Spleen (tissue), 11 donors: ENCODE measurements at regions not wholly inside any gene's neighbourhood (a gene's known extent, or its start where the extent isn't known, plus 50 kb on each side); places are given as distances from the start of the nearest gene placed in this dataset.

Source experiments
- DNase-seq: peaks from one replicate; pipeline ENCODE4 v3.0.0-alpha.2; 2020
- H3K27ac ChIP-seq, 8 donors: fragments of 200-600 bp; sonication (generic) in 7 of 8; 1 replicate in 4 of 8; 2 replicates in 4 of 8; pipeline versions ENCODE4 v1.5.0 to v1.8.0; 2016 to 2021; ENCODE audit warnings: inconsistent platforms in 4 of 8, mild to moderate bottlenecking in 4 of 8, moderate library complexity in 1 of 8
- H3K27me3 ChIP-seq, 7 donors: fragments of 200-600 bp; sonication (generic) in 6 of 7; replicated peaks in 1 of 7; 1 replicate in 4 of 7; 2 replicates in 3 of 7; pipeline versions ENCODE4 v1.5.0 to v1.8.0; 2016 to 2021; ENCODE audit warnings: inconsistent platforms in 3 of 7, mild to moderate bottlenecking in 1 of 7
- H3K36me3 ChIP-seq, 6 donors: fragments of 200-600 bp; sonication (generic) in 5 of 6; 1 replicate in 4 of 6; 2 replicates in 2 of 6; pipeline versions ENCODE4 v1.5.0 to v1.8.0; 2016 to 2021; ENCODE audit warnings: inconsistent platforms in 2 of 6
- H3K4me1 ChIP-seq, 6 donors: fragments of 200-600 bp; sonication (generic) in 5 of 6; 1 replicate in 3 of 6; 2 replicates in 3 of 6; pipeline versions ENCODE4 v1.5.0 to v1.8.0; 2016 to 2021; ENCODE audit warnings: inconsistent platforms in 3 of 6
- H3K4me3 ChIP-seq, 8 donors: fragments of 200-600 bp; sonication (generic) in 7 of 8; 1 replicate in 4 of 8; 2 replicates in 4 of 8; pipeline versions ENCODE4 v1.5.0 to v1.8.0; 2016 to 2021; ENCODE audit warnings: inconsistent platforms in 4 of 8, mild to moderate bottlenecking in 4 of 8, moderate library complexity in 2 of 8
- H3K9me3 ChIP-seq, 8 donors: fragments of 200-600 bp; sonication (generic) in 7 of 8; 1 replicate in 4 of 8; 2 replicates in 4 of 8; pipeline versions ENCODE4 v1.5.0 to v1.8.0; 2016 to 2021; ENCODE audit warnings: inconsistent platforms in 4 of 8
- CTCF ChIP-seq, 11 experiments: fragments of 200-600 bp in 7 of 11; fragments of 450-650 bp in 4 of 11; sonication (generic) in 4 of 11; IDR thresholded peaks in 8 of 11; conservative IDR thresholded peaks in 3 of 11; 1 replicate in 7 of 11; 2 replicates in 4 of 11; pipeline versions ENCODE4 v1.4.0 to v1.8.0; 2016 to 2021; ENCODE audit warnings: antibody characterized with exemption in 11 of 11, inconsistent platforms in 4 of 11, mild to moderate bottlenecking in 1 of 11
- POLR2A ChIP-seq, 3 donors: fragments of 450-650 bp; IDR thresholded peaks; one replicate each; pipeline ENCODE4 v1.5.1; 2017; ENCODE audit warnings: antibody characterized with exemption in 3 of 3, mild to moderate bottlenecking in 1 of 3
- POLR2AphosphoS5 ChIP-seq, 3 donors: sonication (generic); formaldehyde crosslinking; IDR thresholded peaks; one replicate each; pipeline ENCODE4 v1.5.1; 2017; ENCODE audit warnings: antibody characterized with exemption in 3 of 3
- WGBS, 5 donors: extraction: QIAGEN DNeasy Blood & Tissue Kit in 3 of 5; methylation state at CpG; one replicate each; pipeline versions ENCODE4 v1.1.5 to v1.1.7; 2013 to 2018; 5-methylcytosine and 5-hydroxymethylcytosine counted together
- intact Hi-C: fragments of 100-400 bp; cut with DNase I; formaldehyde crosslinking; loops from one replicate; pipeline ENCODE4 v1.15.0; 2023; ENCODE audit warnings: low total_unique reads
- donor health status: healthy with polysubstance abuse.
- donor health status: DM: no; HTN: no; CAD: no; lungs with moderate emphysema.
- donor health status: DM: no; HTN: no; CAD: no.
- donor health status: Bipolar disorder and iron deficiency.
- donor health status: healthy.
- donor health status: DM: no; HTN: no; CAD: no.
- donor health status: DM: yes; HTN: yes; CAD: no.

GRCh38 chr4:186878203-186878776 is 154.6 kb upstream of the FAT1 start:
- intact Hi-C loops, result no loop called here
- Histone ChIP-seq H3K36me3 (no peaks in the 10 kb centered on the region), H3K9me3 (peaks cover 0 to 8% (median under 1%) of the 10 kb centered on the region in 8 donors), H3K4me3 (no peak overlapping the region), H3K27me3 (no peaks in the 10 kb centered on the region), H3K4me1 (no peaks in the 10 kb centered on the region), H3K27ac (no peak overlapping the region)
- WGBS, 5 donors, result 66 to 91% (median 83%) methylated on average over 2 of the region's 2 CpGs
- no peak for DNase-seq
- TF ChIP-seq CTCF (IDR thresholded peaks at IDR 0.05 in 8 of 11, conservative IDR thresholded peaks at IDR 0.05 in 3 of 11) (no peak), POLR2A (IDR thresholded peaks at IDR 0.05) (no peak), POLR2AphosphoS5 (IDR thresholded peaks at IDR 0.05) (no peak)

GRCh38 chr4:186881521-186882220 is 158.0 kb upstream of the FAT1 start:
- H3K27me3 ChIP-seq, result no peaks in the 10 kb centered on the region
- H3K27ac ChIP-seq, result no peak overlapping the region
- TF ChIP-seq CTCF (IDR thresholded peaks at IDR 0.05 in 8 of 11, conservative IDR thresholded peaks at IDR 0.05 in 3 of 11) (no peak), POLR2A (IDR thresholded peaks at IDR 0.05) (no peak), POLR2AphosphoS5 (IDR thresholded peaks at IDR 0.05) (no peak)
- DNase-seq, result no peak
- intact Hi-C loops, result no loop called here
- H3K4me1 ChIP-seq, result no peaks in the 10 kb centered on the region
- no peaks in the 10 kb centered on the region for H3K9me3 ChIP-seq
- no peak overlapping the region for H3K4me3 ChIP-seq
- 67 to 81% (median 71%) methylated on average over 3 of the region's 3 CpGs for WGBS, 5 donors
- no peaks in the 10 kb centered on the region for H3K36me3 ChIP-seq

GRCh38 chr4:186882293-186882692 is 158.6 kb upstream of the FAT1 start:
- 55 to 84% (median 76%) methylated on average over 1 of the region's 1 CpG for WGBS, 5 donors
- Histone ChIP-seq H3K9me3 (no peaks in the 10 kb centered on the region), H3K4me1 (no peaks in the 10 kb centered on the region), H3K4me3 (no peak overlapping the region), H3K27me3 (no peaks in the 10 kb centered on the region), H3K36me3 (no peaks in the 10 kb centered on the region), H3K27ac (no peak overlapping the region)
- TF ChIP-seq CTCF (IDR thresholded peaks at IDR 0.05 in 8 of 11, conservative IDR thresholded peaks at IDR 0.05 in 3 of 11), result no peak
- no peak for TF ChIP-seq POLR2A (IDR thresholded peaks at IDR 0.05)
- TF ChIP-seq POLR2AphosphoS5 (IDR thresholded peaks at IDR 0.05), result no peak
- no peak for DNase-seq
- intact Hi-C loops, result no loop called here

GRCh38 chr4:186885289-186885688 is 161.6 kb upstream of the FAT1 start:
- DNase-seq, result no peak
- Histone ChIP-seq H3K4me3 (no peak overlapping the region), H3K27me3 (no peaks in the 10 kb centered on the region), H3K4me1 (no peaks in the 10 kb centered on the region), H3K36me3 (no peaks in the 10 kb centered on the region), H3K9me3 (peaks cover 0 to 18% (median 7%) of the 10 kb centered on the region in 8 donors), H3K27ac (no peak overlapping the region)
- intact Hi-C loops, result no loop called here
- TF ChIP-seq CTCF (IDR thresholded peaks at IDR 0.05 in 8 of 11, conservative IDR thresholded peaks at IDR 0.05 in 3 of 11), result no peak
- whole genome bisulfite sequencing, 5 donors, result 71 to 81% (median 75%) methylated on average over 6 of the region's 6 CpGs
